WTC11 (cell line): ENCODE measurements at regions not wholly inside any gene's neighbourhood (a gene's known extent, or its start where the extent isn't known, plus 50 kb on each side); places are given as distances from the start of the nearest gene placed in this dataset.

Source experiments
- GABPB1 ChIP-seq: sonication (generic); formaldehyde crosslinking; IDR thresholded peaks from 2 replicates; pipeline ENCODE4 v1.8.1; 2023; ENCODE audit warnings: mild to moderate bottlenecking, missing genetic modification reagents
- ZNF423 ChIP-seq: fragments of 250-450 bp; sonication (Bioruptor Pico); IDR thresholded peaks from 2 replicates; pipeline ENCODE4 v2.1.2; 2022; ENCODE audit warnings: mild to moderate bottlenecking, moderate library complexity
- TF ChIP-seq, protein P1 (sequence below): sonication (generic); formaldehyde crosslinking; conservative IDR thresholded peaks from 2 replicates; pipeline ENCODE4 v1.8.1; 2022; ENCODE audit warnings: mild to moderate bottlenecking, missing genetic modification reagents
- TF ChIP-seq, protein P2 (sequence below): fragments of 200-600 bp; IDR thresholded peaks from 2 replicates; pipeline ENCODE4 v1.8.0; 2022; ENCODE audit warnings: antibody characterized with exemption
- TF ChIP-seq, protein P3 (sequence below): sonication (generic); formaldehyde crosslinking; IDR thresholded peaks from 2 replicates; pipeline ENCODE4 v1.8.1; 2022; ENCODE audit warnings: mild to moderate bottlenecking, moderate library complexity, missing genetic modification reagents
- TF ChIP-seq, protein P4 (sequence below): sonication (generic); formaldehyde crosslinking; IDR thresholded peaks from 2 replicates; pipeline ENCODE4 v1.8.0; 2022; ENCODE audit warnings: mild to moderate bottlenecking, missing genetic modification reagents
- TF ChIP-seq, protein P5 (sequence below): sonication (generic); formaldehyde crosslinking; IDR thresholded peaks from 2 replicates; pipeline ENCODE4 v1.8.0; 2022; ENCODE audit warnings: mild to moderate bottlenecking, missing genetic modification reagents
- TF ChIP-seq, protein P6 (sequence below): fragments of 250-450 bp; sonication (Bioruptor Pico); IDR thresholded peaks from 2 replicates; pipeline ENCODE4 v2.1.2; 2022; ENCODE audit warnings: mild to moderate bottlenecking, moderate library complexity
- TF ChIP-seq, protein P7 (sequence below): sonication (generic); formaldehyde crosslinking; IDR thresholded peaks from 2 replicates; pipeline ENCODE4 v1.8.1; 2023; ENCODE audit warnings: mild to moderate bottlenecking, missing genetic modification reagents, moderate library complexity

DNA sequence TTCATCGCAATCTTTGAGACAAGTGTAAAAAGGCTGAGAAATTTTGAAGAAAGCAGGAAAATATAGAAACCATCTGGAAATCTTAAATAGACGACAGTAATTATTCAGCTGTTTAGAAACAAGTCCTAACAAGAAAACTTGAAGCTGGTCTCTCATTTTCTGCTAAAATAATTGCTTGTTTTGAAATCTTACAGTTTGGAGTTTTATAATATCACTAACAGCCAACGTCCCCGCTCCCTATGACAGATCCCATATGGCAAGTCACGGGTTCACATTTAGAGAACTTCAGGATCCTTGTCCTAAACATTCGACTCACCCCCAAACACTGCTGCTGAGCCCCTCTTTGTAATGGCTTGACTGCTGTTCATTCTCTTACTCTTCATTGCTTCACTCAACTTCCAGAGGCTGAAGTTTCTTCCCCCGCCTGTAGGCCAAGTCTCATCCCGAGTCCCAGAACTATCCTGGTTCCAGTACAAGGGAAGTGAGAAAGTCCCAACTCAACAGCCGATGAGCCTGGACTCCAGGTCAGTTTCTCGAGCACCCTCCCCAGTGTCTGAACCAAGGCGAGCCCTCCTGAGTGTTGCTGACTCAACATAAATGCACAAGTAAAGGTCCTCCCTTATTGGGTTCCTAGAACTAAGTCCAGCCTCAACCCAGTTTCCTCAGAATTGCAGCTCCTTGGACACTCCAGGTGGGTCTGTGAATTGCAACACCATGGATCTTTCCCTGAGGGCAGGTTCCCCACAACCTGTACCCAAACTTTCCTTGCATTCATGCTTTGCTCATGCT lies 93.4 kb upstream of the BACE2 start:
- TF ChIP-seq GABPB1 (CRISPR knock-in tag) (no peak), ZNF423 (CRISPR knock-in tag) (no peak)
- TF ChIP-seq, protein P1, sequence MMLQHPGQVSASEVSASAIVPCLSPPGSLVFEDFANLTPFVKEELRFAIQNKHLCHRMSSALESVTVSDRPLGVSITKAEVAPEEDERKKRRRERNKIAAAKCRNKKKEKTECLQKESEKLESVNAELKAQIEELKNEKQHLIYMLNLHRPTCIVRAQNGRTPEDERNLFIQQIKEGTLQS (CRISPR knock-in tag), result no peak
- TF ChIP-seq, protein P2, sequence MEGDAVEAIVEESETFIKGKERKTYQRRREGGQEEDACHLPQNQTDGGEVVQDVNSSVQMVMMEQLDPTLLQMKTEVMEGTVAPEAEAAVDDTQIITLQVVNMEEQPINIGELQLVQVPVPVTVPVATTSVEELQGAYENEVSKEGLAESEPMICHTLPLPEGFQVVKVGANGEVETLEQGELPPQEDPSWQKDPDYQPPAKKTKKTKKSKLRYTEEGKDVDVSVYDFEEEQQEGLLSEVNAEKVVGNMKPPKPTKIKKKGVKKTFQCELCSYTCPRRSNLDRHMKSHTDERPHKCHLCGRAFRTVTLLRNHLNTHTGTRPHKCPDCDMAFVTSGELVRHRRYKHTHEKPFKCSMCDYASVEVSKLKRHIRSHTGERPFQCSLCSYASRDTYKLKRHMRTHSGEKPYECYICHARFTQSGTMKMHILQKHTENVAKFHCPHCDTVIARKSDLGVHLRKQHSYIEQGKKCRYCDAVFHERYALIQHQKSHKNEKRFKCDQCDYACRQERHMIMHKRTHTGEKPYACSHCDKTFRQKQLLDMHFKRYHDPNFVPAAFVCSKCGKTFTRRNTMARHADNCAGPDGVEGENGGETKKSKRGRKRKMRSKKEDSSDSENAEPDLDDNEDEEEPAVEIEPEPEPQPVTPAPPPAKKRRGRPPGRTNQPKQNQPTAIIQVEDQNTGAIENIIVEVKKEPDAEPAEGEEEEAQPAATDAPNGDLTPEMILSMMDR, result no peak
- TF ChIP-seq, protein P3, sequence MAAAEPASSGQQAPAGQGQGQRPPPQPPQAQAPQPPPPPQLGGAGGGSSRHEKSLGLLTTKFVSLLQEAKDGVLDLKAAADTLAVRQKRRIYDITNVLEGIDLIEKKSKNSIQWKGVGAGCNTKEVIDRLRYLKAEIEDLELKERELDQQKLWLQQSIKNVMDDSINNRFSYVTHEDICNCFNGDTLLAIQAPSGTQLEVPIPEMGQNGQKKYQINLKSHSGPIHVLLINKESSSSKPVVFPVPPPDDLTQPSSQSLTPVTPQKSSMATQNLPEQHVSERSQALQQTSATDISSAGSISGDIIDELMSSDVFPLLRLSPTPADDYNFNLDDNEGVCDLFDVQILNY (CRISPR knock-in tag), result no peak
- TF ChIP-seq, protein P4, sequence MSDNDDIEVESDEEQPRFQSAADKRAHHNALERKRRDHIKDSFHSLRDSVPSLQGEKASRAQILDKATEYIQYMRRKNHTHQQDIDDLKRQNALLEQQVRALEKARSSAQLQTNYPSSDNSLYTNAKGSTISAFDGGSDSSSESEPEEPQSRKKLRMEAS, result no peak
- TF ChIP-seq, protein P5, sequence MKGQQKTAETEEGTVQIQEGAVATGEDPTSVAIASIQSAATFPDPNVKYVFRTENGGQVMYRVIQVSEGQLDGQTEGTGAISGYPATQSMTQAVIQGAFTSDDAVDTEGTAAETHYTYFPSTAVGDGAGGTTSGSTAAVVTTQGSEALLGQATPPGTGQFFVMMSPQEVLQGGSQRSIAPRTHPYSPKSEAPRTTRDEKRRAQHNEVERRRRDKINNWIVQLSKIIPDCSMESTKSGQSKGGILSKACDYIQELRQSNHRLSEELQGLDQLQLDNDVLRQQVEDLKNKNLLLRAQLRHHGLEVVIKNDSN, result no peak
- TF ChIP-seq, protein P6, sequence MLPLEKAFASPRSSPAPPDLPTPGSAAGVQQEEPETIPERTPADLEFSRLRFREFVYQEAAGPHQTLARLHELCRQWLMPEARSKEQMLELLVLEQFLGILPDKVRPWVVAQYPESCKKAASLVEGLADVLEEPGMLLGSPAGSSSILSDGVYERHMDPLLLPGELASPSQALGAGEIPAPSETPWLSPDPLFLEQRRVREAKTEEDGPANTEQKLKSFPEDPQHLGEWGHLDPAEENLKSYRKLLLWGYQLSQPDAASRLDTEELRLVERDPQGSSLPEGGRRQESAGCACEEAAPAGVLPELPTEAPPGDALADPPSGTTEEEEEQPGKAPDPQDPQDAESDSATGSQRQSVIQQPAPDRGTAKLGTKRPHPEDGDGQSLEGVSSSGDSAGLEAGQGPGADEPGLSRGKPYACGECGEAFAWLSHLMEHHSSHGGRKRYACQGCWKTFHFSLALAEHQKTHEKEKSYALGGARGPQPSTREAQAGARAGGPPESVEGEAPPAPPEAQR (CRISPR knock-in tag), result no peak
- TF ChIP-seq, protein P7, sequence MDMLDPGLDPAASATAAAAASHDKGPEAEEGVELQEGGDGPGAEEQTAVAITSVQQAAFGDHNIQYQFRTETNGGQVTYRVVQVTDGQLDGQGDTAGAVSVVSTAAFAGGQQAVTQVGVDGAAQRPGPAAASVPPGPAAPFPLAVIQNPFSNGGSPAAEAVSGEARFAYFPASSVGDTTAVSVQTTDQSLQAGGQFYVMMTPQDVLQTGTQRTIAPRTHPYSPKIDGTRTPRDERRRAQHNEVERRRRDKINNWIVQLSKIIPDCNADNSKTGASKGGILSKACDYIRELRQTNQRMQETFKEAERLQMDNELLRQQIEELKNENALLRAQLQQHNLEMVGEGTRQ (CRISPR knock-in tag), result no peak
